ENCODE measurements at regions not wholly inside any gene's neighbourhood (a gene's known extent, or its start where the extent isn't known, plus 50 kb on each side); places are given as distances from the start of the nearest gene placed in this dataset.
A peak's percentile ranks its signal among the peaks of the same experiment; 100 is the strongest.

DNA sequence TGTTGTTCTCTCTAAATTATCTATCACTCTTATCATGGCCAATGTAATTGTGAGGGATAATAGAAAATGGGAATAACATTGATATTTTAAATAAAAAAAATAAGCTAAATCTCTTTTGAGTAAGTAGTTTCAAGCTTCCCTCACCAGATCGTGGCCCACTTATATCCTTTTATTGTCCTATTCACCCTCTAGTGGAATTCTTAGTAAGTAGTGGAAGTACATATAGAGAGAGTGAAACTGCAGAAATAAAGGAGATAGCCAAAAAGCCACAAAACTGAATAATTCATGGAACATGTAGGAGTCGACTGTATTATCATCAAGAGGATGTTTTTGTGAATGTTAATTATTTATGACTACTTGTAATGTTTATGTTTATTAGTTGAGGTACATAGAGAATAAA lies 66.1 kb upstream of the DTNA start:
- no peaks in the 10 kb centered on the region for H3K9me3 ChIP-seq (replicated peaks; ENCODE audit: control insufficient read depth, insufficient read depth, low read length)
- no peak overlapping the region for H3K4me2 ChIP-seq (ENCODE audit: insufficient read depth, low read length)
- BruUV-seq (replicated peaks), result no TSS peak
- DNase-seq (ENCODE audit: low read depth, low spot score) (peak; percentile 31), FAIRE-seq (no peak)
- H4K20me1 ChIP-seq (replicated peaks; ENCODE audit: control insufficient read depth, extremely low read depth, insufficient read depth, low read length), result no peaks in the 10 kb centered on the region
- ChIA-PET POLR2A (no interaction called here), CTCF (interaction anchor here (0.6 to 2.0 kb wide), 12 partner anchors 10 to 805 kb away, joined by 3 to 17 read pairs (median 8); no protein-coding TSS in a partner anchor)
- H3K27ac ChIP-seq (ENCODE audit: insufficient read depth, low read depth, low read length), result no peak overlapping the region
- no peaks in the 10 kb centered on the region for H3K9me1 ChIP-seq (replicated peaks; ENCODE audit: control insufficient read depth, extremely low read depth, insufficient read depth, low read length)
- H3K4me3 ChIP-seq (replicated peaks in 1 of 3; ENCODE audit: insufficient read depth in 1 of 3, low read depth in 1 of 3, low read length in 3 of 3), result no peak overlapping the region
- dilution Hi-C loops (cut with MboI; ENCODE audit: extremely low pct_ligation_motif_present, low sequenced_read_pairs), result no loop called here
- H3K4me1 ChIP-seq (ENCODE audit: control insufficient read depth, extremely low read depth, insufficient read depth, low read length), result no peaks in the 10 kb centered on the region
- H3K9ac ChIP-seq (replicated peaks; ENCODE audit: extremely low read depth, insufficient read depth, low read length), result no peak overlapping the region
- H2AFZ ChIP-seq (ENCODE audit: low read depth, low read length), result no peak overlapping the region
- no peaks in the 10 kb centered on the region for H3K79me2 ChIP-seq (ENCODE audit: control insufficient read depth, insufficient read depth, low read length)
- TF ChIP-seq GATA2 (IDR thresholded peaks at IDR 0.05; ENCODE audit: insufficient read depth, insufficient read length, low read depth, low read length) (no peak), MYC (IDR thresholded peaks at IDR 0.05; ENCODE audit: low read depth, low read length) (no peak), POLR2AphosphoS5 (IDR thresholded peaks at IDR 0.05; ENCODE audit: insufficient read depth, low read depth, low read length) (no peak), JUN (IDR thresholded peaks at IDR 0.05; ENCODE audit: borderline replicate concordance, insufficient read depth, insufficient read length, low read depth) (no peak), POLR2A (IDR thresholded peaks at IDR 0.05; ENCODE audit: low read depth, low read length) (no peak), EZH2 (IDR thresholded peaks at IDR 0.05; ENCODE audit: borderline replicate concordance, low read depth, low read length, severe bottlenecking) (no peak), FOS (IDR thresholded peaks at IDR 0.05; ENCODE audit: borderline replicate concordance, insufficient read depth, low read length) (no peak)
- TF ChIP-seq, protein P1, sequence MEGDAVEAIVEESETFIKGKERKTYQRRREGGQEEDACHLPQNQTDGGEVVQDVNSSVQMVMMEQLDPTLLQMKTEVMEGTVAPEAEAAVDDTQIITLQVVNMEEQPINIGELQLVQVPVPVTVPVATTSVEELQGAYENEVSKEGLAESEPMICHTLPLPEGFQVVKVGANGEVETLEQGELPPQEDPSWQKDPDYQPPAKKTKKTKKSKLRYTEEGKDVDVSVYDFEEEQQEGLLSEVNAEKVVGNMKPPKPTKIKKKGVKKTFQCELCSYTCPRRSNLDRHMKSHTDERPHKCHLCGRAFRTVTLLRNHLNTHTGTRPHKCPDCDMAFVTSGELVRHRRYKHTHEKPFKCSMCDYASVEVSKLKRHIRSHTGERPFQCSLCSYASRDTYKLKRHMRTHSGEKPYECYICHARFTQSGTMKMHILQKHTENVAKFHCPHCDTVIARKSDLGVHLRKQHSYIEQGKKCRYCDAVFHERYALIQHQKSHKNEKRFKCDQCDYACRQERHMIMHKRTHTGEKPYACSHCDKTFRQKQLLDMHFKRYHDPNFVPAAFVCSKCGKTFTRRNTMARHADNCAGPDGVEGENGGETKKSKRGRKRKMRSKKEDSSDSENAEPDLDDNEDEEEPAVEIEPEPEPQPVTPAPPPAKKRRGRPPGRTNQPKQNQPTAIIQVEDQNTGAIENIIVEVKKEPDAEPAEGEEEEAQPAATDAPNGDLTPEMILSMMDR (IDR thresholded peaks at IDR 0.05; ENCODE audit: extremely low read depth in 1 of 2, insufficient read depth in 1 of 2, low read depth in 1 of 2, low read length in 2 of 2), result no peak
- TF ChIP-seq, protein P2, sequence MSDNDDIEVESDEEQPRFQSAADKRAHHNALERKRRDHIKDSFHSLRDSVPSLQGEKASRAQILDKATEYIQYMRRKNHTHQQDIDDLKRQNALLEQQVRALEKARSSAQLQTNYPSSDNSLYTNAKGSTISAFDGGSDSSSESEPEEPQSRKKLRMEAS (IDR thresholded peaks at IDR 0.05; ENCODE audit: insufficient read depth, insufficient read length), result no peak
- H3K27me3 ChIP-seq (ENCODE audit: control insufficient read depth in 2 of 2, insufficient read depth in 2 of 2, low read length in 2 of 2), result no peaks in the 10 kb centered on the region
- H3K36me3 ChIP-seq (ENCODE audit: control insufficient read depth in 2 of 2, extremely low read depth in 1 of 2, insufficient read depth in 2 of 2, low read length in 2 of 2), result no peaks in the 10 kb centered on the region
- intact Hi-C loops (cut with micrococcal nuclease), result no loop called here

Measured in endothelial cell of umbilical vein (primary cell).